Colonic mucosa (tissue), 4 donors: ENCODE measurements at regions not wholly inside any gene's neighbourhood (a gene's known extent, or its start where the extent isn't known, plus 50 kb on each side); places are given as distances from the start of the nearest gene placed in this dataset.

ENCODE experiments used
- DNase-seq: peaks from one replicate; pipeline ENCODE4 v3.0.0-alpha.2; 2020
- H3K27ac ChIP-seq: fragments of 200-600 bp; one replicate; pipeline ENCODE4 v1.8.0; 2021
- H3K27me3 ChIP-seq: fragments of 200-600 bp; one replicate; pipeline ENCODE4 v1.8.0; 2021
- H3K36me3 ChIP-seq: fragments of 200-600 bp; one replicate; pipeline ENCODE4 v1.8.0; 2021
- H3K4me1 ChIP-seq: fragments of 200-600 bp; one replicate; pipeline ENCODE4 v1.8.0; 2021; ENCODE audit warnings: mild to moderate bottlenecking
- H3K4me3 ChIP-seq: fragments of 200-600 bp; one replicate; pipeline ENCODE4 v1.8.0; 2021
- H3K9ac ChIP-seq, 2 donors: one replicate each; pipeline ENCODE4 v1.7.0; 2013; ENCODE audit warnings: control low read depth in 2 of 2, low read depth in 2 of 2, low read length in 2 of 2
- H3K9me3 ChIP-seq: fragments of 200-600 bp; one replicate; pipeline ENCODE4 v1.8.0; 2021
- CTCF ChIP-seq: fragments of 200-600 bp; IDR thresholded peaks from one replicate; pipeline ENCODE4 v1.8.0; 2022; ENCODE audit warnings: antibody characterized with exemption, mild to moderate bottlenecking
- intact Hi-C: fragments of 100-400 bp; cut with DNase I; formaldehyde crosslinking; loops from one replicate; pipeline ENCODE4 v1.14.1; 2022
- donor health status: healthy.
- donor health status: DM: no; HTN: no; CAD: no.
- donor health status: DM: no; HTN: no; CAD: no.

DNA sequence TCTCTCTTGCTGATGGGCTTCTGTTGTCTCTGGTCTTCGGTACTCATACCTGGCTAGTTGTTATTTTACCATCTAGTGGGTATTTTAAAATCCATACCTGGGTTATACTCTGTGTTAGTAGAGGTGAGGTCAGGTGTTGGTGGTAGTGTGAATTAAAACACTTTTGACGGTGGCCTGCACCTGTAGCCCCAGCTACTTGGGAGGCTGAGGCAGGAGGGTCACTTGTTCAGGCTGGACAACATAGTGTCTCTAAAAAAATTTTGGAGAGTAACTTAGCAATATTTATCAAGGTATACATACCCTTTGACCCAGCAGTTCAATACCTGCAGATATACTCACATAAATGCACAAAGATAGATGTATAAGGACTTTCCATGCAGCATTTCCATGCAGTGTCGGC, 55.4 kb downstream of the GSX1 start:
- Histone ChIP-seq H3K27me3 (no peaks in the 10 kb centered on the region), H3K36me3 (no peaks in the 10 kb centered on the region), H3K4me1 (no peaks in the 10 kb centered on the region), H3K4me3 (no peak overlapping the region), H3K9ac (no peak overlapping the region), H3K27ac (no peak overlapping the region), H3K9me3 (no peaks in the 10 kb centered on the region)
- no peak for DNase-seq
- no peak for TF ChIP-seq CTCF
- intact Hi-C loops, result no loop called here

- no peak for DNase-seq
- no peaks in the 10 kb centered on the region for H3K4me1 ChIP-seq
- intact Hi-C loops, result no loop called here
- H3K9ac ChIP-seq, result no peak overlapping the region
- H3K4me3 ChIP-seq, result no peak overlapping the region
- no peak for TF ChIP-seq CTCF
- peaks cover 4% of the 10 kb centered on the region for H3K27me3 ChIP-seq
- no peaks in the 10 kb centered on the region for H3K36me3 ChIP-seq
- H3K9me3 ChIP-seq, result no peaks in the 10 kb centered on the region
- no peak overlapping the region for H3K27ac ChIP-seq
Measured at GRCh38 chr13:27851096-27851850, 59.0 kb downstream of the GSX1 start.

DNA sequence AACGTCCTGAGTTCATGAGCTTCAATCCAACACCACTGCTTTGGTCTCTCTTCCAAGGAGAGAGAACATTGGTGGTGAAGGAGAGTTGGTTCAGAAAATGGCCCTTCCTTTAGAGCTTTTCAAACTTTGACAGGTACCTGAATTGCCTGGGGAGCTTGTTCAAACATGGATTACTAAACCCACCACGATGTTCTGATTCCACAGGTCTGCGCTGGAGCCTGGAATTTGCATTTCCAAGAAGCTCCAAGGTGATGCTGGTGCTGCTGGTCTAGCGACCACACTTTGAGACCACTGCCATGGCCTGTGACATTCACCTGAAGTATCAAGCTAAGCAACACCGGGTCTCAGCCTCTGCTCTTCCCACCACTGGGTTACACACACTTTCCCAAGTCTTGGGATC, 60.2 kb downstream of the GSX1 start:
- no peak overlapping the region for H3K9ac ChIP-seq
- H3K27ac ChIP-seq, result no peak overlapping the region
- TF ChIP-seq CTCF, result no peak
- H3K4me3 ChIP-seq, result no peak overlapping the region
- no peaks in the 10 kb centered on the region for H3K4me1 ChIP-seq
- no peak for DNase-seq
- H3K9me3 ChIP-seq, result no peaks in the 10 kb centered on the region
- H3K36me3 ChIP-seq, result no peaks in the 10 kb centered on the region
- intact Hi-C loops, result no loop called here
- H3K27me3 ChIP-seq, result peaks cover 4% of the 10 kb centered on the region

DNA sequence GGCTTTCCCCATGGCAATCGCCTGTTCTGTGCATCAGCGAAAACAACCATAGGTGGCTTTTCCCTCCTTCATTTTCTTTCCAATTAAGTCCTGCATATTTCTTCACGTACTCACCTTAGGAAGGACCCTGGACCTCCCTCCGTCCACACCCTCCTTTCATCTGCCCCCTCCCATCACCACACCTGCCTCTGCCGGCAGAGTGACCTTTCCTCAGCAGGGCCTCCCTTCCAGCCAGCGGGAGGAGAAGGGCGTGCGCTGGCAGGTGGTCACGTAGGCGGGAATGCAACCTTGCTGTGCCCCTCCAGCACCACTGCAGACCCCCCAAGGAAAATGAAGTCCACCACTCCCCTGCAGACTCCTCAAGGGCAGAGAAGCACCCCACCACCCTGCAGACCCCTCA, 61.1 kb downstream of the GSX1 start:
- intact Hi-C loops, result no loop called here
- peaks cover 4% of the 10 kb centered on the region for H3K27me3 ChIP-seq

DNA sequence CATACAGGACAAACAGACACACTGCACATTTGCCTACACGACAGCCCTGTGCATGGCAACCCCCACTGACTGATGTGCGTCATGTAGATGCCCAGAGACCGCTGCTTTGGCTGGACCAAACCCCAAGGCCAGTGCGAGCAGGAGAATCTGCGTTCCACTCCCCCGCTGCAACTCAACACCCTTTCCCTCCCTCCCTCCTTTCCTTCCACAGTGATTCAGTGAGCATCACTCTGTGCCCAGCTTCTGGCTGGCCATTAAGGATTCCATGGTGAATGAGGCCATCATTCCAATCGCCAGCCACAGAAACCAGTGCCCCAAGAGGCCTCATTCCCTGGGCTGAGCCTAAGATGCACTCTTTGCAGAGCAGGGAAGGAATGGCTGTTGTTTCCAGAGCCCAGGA, 61.6 kb downstream of the GSX1 start:
- Histone ChIP-seq H3K9me3 (no peaks in the 10 kb centered on the region), H3K4me3 (no peak overlapping the region), H3K27ac (no peak overlapping the region), H3K9ac (no peak overlapping the region), H3K27me3 (peaks cover 4% of the 10 kb centered on the region), H3K4me1 (no peaks in the 10 kb centered on the region), H3K36me3 (no peaks in the 10 kb centered on the region)
- intact Hi-C loops, result no loop called here
- no peak for TF ChIP-seq CTCF
- DNase-seq, result no peak

More for the DNA sequence above, 61.1 kb downstream of the GSX1 start:
- Histone ChIP-seq H3K9me3 (no peaks in the 10 kb centered on the region), H3K36me3 (no peaks in the 10 kb centered on the region), H3K27ac (no peak overlapping the region), H3K4me1 (no peaks in the 10 kb centered on the region), H3K4me3 (no peak overlapping the region), H3K9ac (no peak overlapping the region)
- no peak for TF ChIP-seq CTCF
- no peak for DNase-seq
